HG03175 (cell line): ENCODE measurements at regions not wholly inside any gene's neighbourhood (a gene's known extent, or its start where the extent isn't known, plus 50 kb on each side); places are given as distances from the start of the nearest gene placed in this dataset.

Experiments used
- ATAC-seq: cut with Tn5 transposase; IDR thresholded peaks from one replicate; pipeline ENCODE4 v1.9.1; 2021; ENCODE audit warnings: mild to moderate bottlenecking, moderate library complexity; ENCODE audit not compliant: unreplicated experiment

GRCh38 chr11:80911666-80912065 is 1470.8 kb upstream of the TENM4 start:
- ATAC-seq, result no peak

- ATAC-seq, result no peak
Observed at GRCh38 chr11:80900265-80900664, 1459.4 kb upstream of the TENM4 start.

GRCh38 chr11:80899381-80899780 is 1458.6 kb upstream of the TENM4 start:
- ATAC-seq, result no peak

- ATAC-seq, result no peak
Observed at GRCh38 chr11:80898910-80899309, 1458.1 kb upstream of the TENM4 start.

- ATAC-seq, result no peak
Observed at GRCh38 chr11:80886684-80887083, 1445.9 kb upstream of the TENM4 start.

- ATAC-seq, result peak; percentile 43
Observed at GRCh38 chr11:80873310-80873999, 1432.6 kb upstream of the TENM4 start.

GRCh38 chr11:80872116-80872728 is 1431.4 kb upstream of the TENM4 start:
- ATAC-seq, result no peak

- no peak for ATAC-seq
Observed at GRCh38 chr11:80868831-80869230, 1428.0 kb upstream of the TENM4 start.

GRCh38 chr11:80862011-80862410 is 1421.2 kb upstream of the TENM4 start:
- no peak for ATAC-seq

- ATAC-seq, result no peak
Observed at GRCh38 chr11:80861193-80861592, 1420.4 kb upstream of the TENM4 start.

GRCh38 chr11:80860632-80861031 is 1419.8 kb upstream of the TENM4 start:
- ATAC-seq, result no peak

GRCh38 chr11:80856066-80856465 is 1415.2 kb upstream of the TENM4 start:
- no peak for ATAC-seq

GRCh38 chr11:80855426-80855825 is 1414.6 kb upstream of the TENM4 start:
- ATAC-seq, result no peak

- ATAC-seq, result peak; percentile 33
Observed at GRCh38 chr11:80849253-80849652, 1408.4 kb upstream of the TENM4 start.

GRCh38 chr11:80846979-80847378 is 1406.1 kb upstream of the TENM4 start:
- peak; percentile 98 for ATAC-seq

- no peak for ATAC-seq
Observed at GRCh38 chr11:80846442-80846841, 1405.6 kb upstream of the TENM4 start.

- no peak for ATAC-seq
Observed at GRCh38 chr11:80844110-80844819, 1403.4 kb upstream of the TENM4 start.

- ATAC-seq, result peak; percentile 31
Observed at GRCh38 chr11:80843266-80843974, 1402.6 kb upstream of the TENM4 start.

- no peak for ATAC-seq
Observed at GRCh38 chr11:80842246-80842645, 1401.4 kb upstream of the TENM4 start.

GRCh38 chr11:80841675-80842074 is 1400.8 kb upstream of the TENM4 start:
- no peak for ATAC-seq

GRCh38 chr11:80838153-80838552 is 1397.3 kb upstream of the TENM4 start:
- ATAC-seq, result peak; percentile 83
